T-helper 2 cell (primary cell): ENCODE measurements at regions not wholly inside any gene's neighbourhood (a gene's known extent, or its start where the extent isn't known, plus 50 kb on each side); places are given as distances from the start of the nearest gene placed in this dataset.

Experiments used
- DNase-seq, 5 experiments: peaks; one replicate each; pipeline versions ENCODE4 v3.0.0 to v3.0.0-alpha.2; 2012 to 2022

- DNase-seq, result no peak
Measured at GRCh38 chr17:77507111-77507885, 366.5 kb downstream of the SEC14L1 start.

GRCh38 chr17:77508047-77508715 lies 367.4 kb downstream of the SEC14L1 start:
- no peak for DNase-seq

GRCh38 chr17:77509089-77509488 lies 368.3 kb downstream of the SEC14L1 start:
- DNase-seq, result no peak

- DNase-seq, result no peak
Measured at GRCh38 chr17:77509599-77509998, 368.8 kb downstream of the SEC14L1 start.

- no peak for DNase-seq
Measured at GRCh38 chr17:77510133-77510796, 369.5 kb downstream of the SEC14L1 start.

GRCh38 chr17:77511514-77512061 lies 370.8 kb downstream of the SEC14L1 start:
- DNase-seq, result no peak

- DNase-seq, result no peak
Measured at GRCh38 chr17:77512062-77512946, 371.5 kb downstream of the SEC14L1 start.

GRCh38 chr17:77513045-77513444 lies 372.3 kb downstream of the SEC14L1 start:
- DNase-seq, result no peak

- DNase-seq, result no peak
Measured at GRCh38 chr17:77515227-77515626, 374.5 kb downstream of the SEC14L1 start.

- DNase-seq, result peak in 3 of 5 experiments; percentile 9 to 82 (median 33)
Measured at GRCh38 chr17:77516902-77517301, 376.1 kb downstream of the SEC14L1 start.

GRCh38 chr17:77521076-77521475 lies 380.3 kb downstream of the SEC14L1 start:
- no peak for DNase-seq

- no peak for DNase-seq
Measured at GRCh38 chr17:77523540-77523939, 382.8 kb downstream of the SEC14L1 start.

- DNase-seq, result no peak
Measured at GRCh38 chr17:77526259-77526711, 385.5 kb downstream of the SEC14L1 start.

GRCh38 chr17:77526728-77527350 lies 386.1 kb downstream of the SEC14L1 start:
- DNase-seq, result no peak

- no peak for DNase-seq
Measured at GRCh38 chr17:77527409-77527808, 386.6 kb downstream of the SEC14L1 start.

GRCh38 chr17:77527836-77528505 lies 387.2 kb downstream of the SEC14L1 start:
- DNase-seq, result no peak

GRCh38 chr17:77528516-77529327 lies 388.0 kb downstream of the SEC14L1 start:
- peak in 1 of 5 experiments; percentile 34 for DNase-seq

- no peak for DNase-seq
Measured at GRCh38 chr17:77529328-77529650, 388.5 kb downstream of the SEC14L1 start.

- no peak for DNase-seq
Measured at GRCh38 chr17:77530591-77530990, 389.8 kb downstream of the SEC14L1 start.

GRCh38 chr17:77531002-77531401 lies 390.2 kb downstream of the SEC14L1 start:
- DNase-seq, result no peak
